ENCODE measurements at regions not wholly inside any gene's neighbourhood (a gene's known extent, or its start where the extent isn't known, plus 50 kb on each side); places are given as distances from the start of the nearest gene placed in this dataset.

- no peak for DNase-seq
Observed at GRCh38 chr17:77899498-77899897, 59.0 kb upstream of the TNRC6C start.

GRCh38 chr17:77901481-77901880 lies 57.0 kb upstream of the TNRC6C start:
- no peak for DNase-seq

- DNase-seq: no peak
Observed at GRCh38 chr17:77905266-77905665, 53.2 kb upstream of the TNRC6C start.

- DNase-seq: no peak
Observed at GRCh38 chr17:77905766-77906165, 52.7 kb upstream of the TNRC6C start.

- DNase-seq: no peak
Observed at GRCh38 chr17:77906377-77906871, 52.1 kb upstream of the TNRC6C start.

GRCh38 chr17:77907497-77908461 lies 50.7 kb upstream of the TNRC6C start:
- no peak for DNase-seq

GRCh38 chr17:77908501-77908900 lies 50.0 kb upstream of the TNRC6C start:
- DNase-seq: no peak
